Ectodermal cell (in vitro differentiated cells): ENCODE measurements at regions not wholly inside any gene's neighbourhood (a gene's known extent, or its start where the extent isn't known, plus 50 kb on each side); places are given as distances from the start of the nearest gene placed in this dataset.

Experiments used
- H3K27ac ChIP-seq: 2 replicates; pipeline ENCODE4 v1.7.0; 2013; ENCODE audit warnings: mild to moderate bottlenecking, low read depth, low read length; ENCODE audit not compliant: insufficient read depth, poor library complexity, severe bottlenecking
- H3K27me3 ChIP-seq: 2 replicates; pipeline ENCODE4 v1.7.0; 2013; ENCODE audit warnings: mild to moderate bottlenecking, low read length; ENCODE audit not compliant: insufficient read depth, control insufficient read depth, poor library complexity, severe bottlenecking
- H3K36me3 ChIP-seq: one replicate; pipeline ENCODE4 v1.7.0; 2013; ENCODE audit warnings: low read length; ENCODE audit not compliant: control insufficient read depth, insufficient read depth
- H3K4me1 ChIP-seq: one replicate; pipeline ENCODE4 v1.7.0; 2013; ENCODE audit warnings: low read length; ENCODE audit not compliant: control insufficient read depth, insufficient read depth
- H3K4me3 ChIP-seq: 2 replicates; pipeline ENCODE4 v1.7.0; 2013; ENCODE audit warnings: low read depth, low read length, control low read depth; ENCODE audit not compliant: insufficient read depth
- H3K9me3 ChIP-seq: 2 replicates; pipeline ENCODE4 v1.7.0; 2013; ENCODE audit warnings: mild to moderate bottlenecking, low read length, moderate library complexity; ENCODE audit not compliant: control insufficient read depth
- WGBS, 2 experiments: methylation state at CpG; one replicate each; pipeline ENCODE4 v1.1.7; 2013; ENCODE audit warnings: missing lambda C conversion rate in 2 of 2; 5-methylcytosine and 5-hydroxymethylcytosine counted together

DNA sequence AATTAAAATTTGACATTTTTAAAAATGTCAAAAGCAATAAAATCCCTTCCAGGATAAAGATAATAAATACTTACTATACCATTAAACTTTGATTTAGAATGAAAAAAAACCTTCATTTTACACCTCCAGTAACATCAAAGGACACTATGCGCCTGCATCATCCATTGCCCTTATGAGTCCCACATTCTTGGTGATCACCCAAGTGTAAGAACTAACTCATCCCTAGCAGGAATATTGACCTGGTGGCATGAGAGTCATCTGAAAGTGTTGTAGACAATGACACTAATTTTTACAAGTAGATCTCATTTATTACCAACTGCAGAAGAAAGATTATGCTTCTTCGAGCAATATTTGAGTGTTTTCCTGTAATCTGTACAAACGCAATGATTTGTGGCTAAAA lies 1128.9 kb downstream of the EFNB2 start:
- no peaks in the 10 kb centered on the region for H3K4me1 ChIP-seq
- WGBS, 2 experiments = 95 to 98% methylated on average over 3 of the region's 3 CpGs
- H3K27me3 ChIP-seq = no peaks in the 10 kb centered on the region
- H3K36me3 ChIP-seq = no peaks in the 10 kb centered on the region
- H3K9me3 ChIP-seq = no peaks in the 10 kb centered on the region
- H3K4me3 ChIP-seq = no peak overlapping the region
- no peak overlapping the region for H3K27ac ChIP-seq

- H3K4me1 ChIP-seq = no peaks in the 10 kb centered on the region
- no peak overlapping the region for H3K27ac ChIP-seq
- no peak overlapping the region for H3K4me3 ChIP-seq
- H3K36me3 ChIP-seq = no peaks in the 10 kb centered on the region
- no peaks in the 10 kb centered on the region for H3K9me3 ChIP-seq
- H3K27me3 ChIP-seq = no peaks in the 10 kb centered on the region
These were observed 1132.4 kb downstream of the EFNB2 start for GRCh38 chr13:105403086-105403485.

DNA sequence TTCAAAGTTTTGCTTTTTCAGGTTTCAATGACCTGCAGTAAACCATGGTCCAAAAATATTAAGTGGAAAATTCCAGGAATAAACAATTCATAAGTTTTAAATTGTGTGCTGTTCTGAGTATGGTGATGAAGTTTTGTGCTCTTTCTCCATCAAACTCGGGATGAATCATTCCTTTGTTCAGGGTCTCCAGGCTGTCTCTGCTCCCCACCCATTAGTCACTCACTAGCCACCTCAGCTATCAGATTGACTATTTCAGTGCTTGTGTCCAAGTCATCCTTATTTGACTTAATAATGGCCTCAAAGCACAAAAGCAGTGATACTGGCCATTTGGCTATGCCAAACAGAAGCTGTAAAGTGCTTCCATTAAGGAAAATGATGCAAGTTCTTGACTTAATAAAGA lies 1140.4 kb downstream of the EFNB2 start:
- no peak overlapping the region for H3K4me3 ChIP-seq
- H3K4me1 ChIP-seq = no peaks in the 10 kb centered on the region
- no peaks in the 10 kb centered on the region for H3K9me3 ChIP-seq
- H3K36me3 ChIP-seq = no peaks in the 10 kb centered on the region
- H3K27me3 ChIP-seq = no peaks in the 10 kb centered on the region
- H3K27ac ChIP-seq = no peak overlapping the region
- 79 to 100% methylated on average over 1 of the region's 1 CpG for WGBS, 2 experiments

DNA sequence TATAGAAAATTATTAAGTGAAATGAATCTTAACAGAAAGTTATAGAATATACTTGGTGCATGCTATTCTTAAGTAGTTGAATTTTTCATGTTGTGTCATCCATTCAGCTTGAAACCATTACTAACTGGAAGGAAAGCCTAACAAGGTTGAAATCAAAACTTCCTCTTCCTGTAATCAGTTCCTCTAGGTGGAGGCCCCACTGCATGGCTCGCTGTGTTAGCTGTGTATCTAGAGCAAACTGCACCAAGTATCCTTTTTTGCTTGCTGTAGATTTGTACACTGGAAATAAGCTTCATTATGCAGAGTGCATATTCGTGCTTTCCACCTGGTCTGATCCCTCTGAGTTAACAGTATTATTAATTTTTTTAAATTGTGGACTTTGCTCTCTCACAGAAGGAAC lies 1146.1 kb downstream of the EFNB2 start:
- Histone ChIP-seq H3K36me3 (no peaks in the 10 kb centered on the region), H3K27me3 (no peaks in the 10 kb centered on the region), H3K9me3 (no peaks in the 10 kb centered on the region), H3K4me3 (no peak overlapping the region), H3K4me1 (no peaks in the 10 kb centered on the region), H3K27ac (no peak overlapping the region)
- 90 to 94% methylated on average over 2 of the region's 2 CpGs for WGBS, 2 experiments

DNA sequence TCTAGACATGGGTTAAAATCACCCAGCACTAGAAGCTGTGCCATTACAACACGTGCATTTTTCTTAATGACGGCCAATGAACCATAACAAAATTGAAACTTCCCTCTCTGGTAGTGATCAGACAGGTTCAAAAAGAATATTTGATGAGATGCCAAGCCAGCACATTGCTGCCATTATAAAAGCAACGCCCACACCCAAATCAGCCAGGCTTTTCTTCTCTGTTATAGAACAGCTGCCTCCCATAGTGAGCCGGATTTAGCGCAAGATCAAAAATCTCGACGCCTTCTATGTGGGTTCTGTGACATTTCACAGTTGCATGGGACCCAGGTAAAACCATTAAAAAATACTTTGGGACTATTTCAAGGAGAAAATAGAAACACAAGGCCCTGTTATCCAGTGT lies 1158.0 kb downstream of the EFNB2 start:
- Histone ChIP-seq H3K4me3 (no peak overlapping the region), H3K27ac (no peak overlapping the region), H3K9me3 (no peaks in the 10 kb centered on the region), H3K27me3 (no peaks in the 10 kb centered on the region), H3K4me1 (no peaks in the 10 kb centered on the region), H3K36me3 (no peaks in the 10 kb centered on the region)
- WGBS, 2 experiments = 93 to 96% methylated on average over 7 of the region's 7 CpGs

DNA sequence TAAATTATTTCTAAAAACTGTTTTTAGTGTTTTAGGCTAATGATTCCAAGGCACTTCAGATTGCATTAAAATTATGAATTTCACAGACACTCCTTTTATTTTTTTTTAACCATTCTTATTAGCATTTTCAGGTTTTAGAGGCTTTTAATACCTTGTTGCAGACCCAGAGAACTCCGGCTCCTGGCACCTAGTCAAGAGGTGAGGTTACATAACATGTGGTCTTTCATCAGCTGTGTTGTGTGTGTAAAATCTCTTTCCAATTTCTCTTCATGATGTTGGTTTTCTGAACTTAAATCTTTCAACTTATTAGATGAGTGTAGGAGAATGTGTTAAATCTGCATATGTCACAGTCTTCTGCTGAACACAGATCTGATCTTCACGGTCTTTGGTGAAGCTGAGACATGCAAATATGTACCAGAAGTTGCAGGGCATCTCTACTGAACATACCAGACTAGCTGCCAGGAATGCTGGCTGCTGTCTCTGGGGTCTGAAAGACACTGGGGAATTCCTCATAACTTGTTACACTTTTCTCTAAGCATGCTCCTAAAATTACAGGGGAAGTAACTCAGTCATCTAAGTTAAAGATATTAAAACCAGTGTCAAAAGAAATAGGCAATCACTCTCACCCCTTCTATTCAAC lies 1165.3 kb downstream of the EFNB2 start:
- Histone ChIP-seq H3K4me3 (no peak overlapping the region), H3K27ac (no peak overlapping the region), H3K27me3 (no peaks in the 10 kb centered on the region), H3K36me3 (no peaks in the 10 kb centered on the region), H3K4me1 (no peaks in the 10 kb centered on the region), H3K9me3 (no peaks in the 10 kb centered on the region)
- WGBS, 2 experiments = 94 to 97% methylated on average over 2 of the region's 2 CpGs

DNA sequence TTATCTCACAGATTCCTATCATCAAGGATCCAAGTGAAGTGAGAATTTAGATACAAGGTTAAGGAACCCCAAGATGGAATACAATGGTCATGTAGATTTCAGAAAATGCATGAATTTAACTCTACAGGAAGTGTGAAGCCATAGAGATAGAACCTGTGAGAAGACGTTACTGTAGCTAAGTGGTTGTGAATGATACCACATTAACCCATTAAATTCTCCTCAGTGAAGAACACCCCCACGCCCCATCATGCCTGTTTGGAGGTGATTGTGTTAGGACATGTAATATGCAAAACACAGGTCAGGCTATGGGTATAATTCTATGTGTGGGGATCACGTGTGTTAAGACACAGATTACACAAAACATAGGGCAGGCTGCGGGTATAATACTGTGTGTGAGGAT lies 1166.7 kb downstream of the EFNB2 start:
- Histone ChIP-seq H3K36me3 (no peaks in the 10 kb centered on the region), H3K27me3 (no peaks in the 10 kb centered on the region), H3K4me3 (no peak overlapping the region), H3K27ac (no peak overlapping the region), H3K9me3 (no peaks in the 10 kb centered on the region), H3K4me1 (no peaks in the 10 kb centered on the region)
- WGBS, 2 experiments = 95 to 98% methylated on average over 3 to 4 of the region's 4 CpGs

DNA sequence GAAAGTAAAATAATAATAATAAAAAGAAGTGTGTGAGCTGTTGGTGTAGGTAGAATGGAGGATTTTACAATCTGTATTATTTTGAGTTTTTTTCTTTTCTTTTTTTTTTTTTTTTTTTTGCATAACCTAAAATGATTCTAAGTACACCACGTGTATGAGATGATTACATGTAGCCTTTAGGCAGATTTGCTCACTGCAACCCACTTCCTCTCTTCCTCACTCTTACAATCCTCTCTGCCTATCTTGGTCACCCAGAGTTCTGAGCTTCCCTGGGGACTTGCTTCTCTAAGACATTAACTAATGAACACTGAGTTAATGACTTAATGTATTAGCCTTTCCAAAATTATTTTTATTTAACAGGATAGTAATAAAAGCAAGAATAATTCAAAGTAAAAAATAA lies 1169.6 kb downstream of the EFNB2 start:
- Histone ChIP-seq H3K27ac (no peak overlapping the region), H3K9me3 (no peaks in the 10 kb centered on the region), H3K36me3 (no peaks in the 10 kb centered on the region), H3K27me3 (no peaks in the 10 kb centered on the region), H3K4me1 (no peaks in the 10 kb centered on the region), H3K4me3 (no peak overlapping the region)
- WGBS, 2 experiments = 64 to 75% methylated on average over 1 of the region's 1 CpG

DNA sequence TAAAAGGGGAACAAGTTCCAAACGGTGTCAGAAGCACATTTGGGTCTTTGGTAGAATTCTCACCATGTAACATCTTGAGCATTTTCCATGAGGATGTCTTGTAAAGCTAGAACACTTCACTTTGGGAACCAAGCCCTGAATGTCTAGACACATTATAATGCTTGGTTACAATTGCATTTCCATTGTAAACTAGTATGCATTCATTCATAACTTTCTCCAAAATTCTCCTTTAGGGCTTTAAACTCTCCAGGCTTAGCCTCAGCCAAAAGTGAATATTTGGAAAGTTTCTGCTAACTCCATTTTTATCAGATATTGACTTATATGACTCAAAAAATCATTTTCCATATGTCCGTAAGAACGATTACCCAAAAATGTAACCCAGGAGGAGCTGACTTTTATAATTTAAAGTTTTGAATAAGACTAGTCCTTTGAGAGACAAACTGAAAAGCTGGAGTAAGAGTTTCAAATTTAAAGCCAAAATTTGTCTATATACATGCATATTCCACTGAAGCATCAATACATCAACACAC lies 1170.4 kb downstream of the EFNB2 start:
- no peak overlapping the region for H3K4me3 ChIP-seq
- no peaks in the 10 kb centered on the region for H3K4me1 ChIP-seq
- H3K9me3 ChIP-seq = no peaks in the 10 kb centered on the region
- H3K27ac ChIP-seq = no peak overlapping the region
- H3K27me3 ChIP-seq = no peaks in the 10 kb centered on the region
- H3K36me3 ChIP-seq = no peaks in the 10 kb centered on the region
- 95 to 97% methylated on average over 2 to 3 of the region's 3 CpGs for WGBS, 2 experiments

GRCh38 chr13:105364191-105364590 lies 1171.3 kb downstream of the EFNB2 start:
- Histone ChIP-seq H3K27me3 (no peaks in the 10 kb centered on the region), H3K36me3 (no peaks in the 10 kb centered on the region), H3K9me3 (no peaks in the 10 kb centered on the region), H3K4me3 (no peak overlapping the region), H3K27ac (no peak overlapping the region), H3K4me1 (no peaks in the 10 kb centered on the region)
- WGBS, 2 experiments = 78 to 80% methylated on average over 1 to 2 of the region's 3 CpGs
